BJ (cell line): ENCODE measurements at regions not wholly inside any gene's neighbourhood (a gene's known extent, or its start where the extent isn't known, plus 50 kb on each side); places are given as distances from the start of the nearest gene placed in this dataset.

ENCODE experiments used
- CTCF ChIA-PET: fragments of 350-600 bp; formaldehyde crosslinking; extraction: SDS; loops from one replicate; lab custom pipeline; 2021; ENCODE audit warnings: antibody characterized with exemption, inconsistent platforms; lab: Yijun Ruan, JAX
- POLR2A ChIA-PET: fragments of 300-600 bp; sonication (Branson Sonifier 250); formaldehyde crosslinking; extraction: SDS; loops from one replicate; lab custom pipeline; 2021; ENCODE audit warnings: antibody characterized with exemption; lab: Charles Lee
- DNase-seq: peaks from one replicate; pipeline ENCODE4 v3.0.0-alpha.2; 2011; ENCODE audit warnings: low read depth
- H3K27me3 ChIP-seq: 2 replicates; pipeline ENCODE4 v1.6.0; 2011; ENCODE audit warnings: low read length; ENCODE audit not compliant: control insufficient read depth, insufficient read depth
- H3K36me3 ChIP-seq: 2 replicates; pipeline ENCODE4 v1.5.1; 2011; ENCODE audit warnings: low read length; ENCODE audit not compliant: control insufficient read depth, insufficient read depth
- H3K4me3 ChIP-seq: 2 replicates; pipeline ENCODE4 v1.5.1; 2011; ENCODE audit warnings: low read depth, mild to moderate bottlenecking, control low read depth, low read length
- CTCF ChIP-seq: IDR thresholded peaks from 2 replicates; pipeline ENCODE4 v1.5.1; 2011; ENCODE audit warnings: low read depth, mild to moderate bottlenecking, control low read depth, inconsistent platforms, low read length, moderate library complexity; ENCODE audit not compliant: insufficient read depth

GRCh38 chrX:94813541-94813940 lies 1139.5 kb downstream of the FAM133A start:
- CTCF ChIA-PET: no interaction called here

GRCh38 chrX:94814216-94814615 lies 1140.2 kb downstream of the FAM133A start:
- no peak overlapping the region for H3K4me3 ChIP-seq
- POLR2A ChIA-PET: no interaction called here
- CTCF ChIA-PET: no interaction called here
- no peaks in the 10 kb centered on the region for H3K36me3 ChIP-seq
- no peak for DNase-seq
- TF ChIP-seq CTCF: no peak
- H3K27me3 ChIP-seq: no peaks in the 10 kb centered on the region

More at GRCh38 chrX:94813541-94813940, 1139.5 kb downstream of the FAM133A start:
- H3K4me3 ChIP-seq: no peak overlapping the region
- H3K36me3 ChIP-seq: no peaks in the 10 kb centered on the region
- TF ChIP-seq CTCF: no peak
- H3K27me3 ChIP-seq: no peaks in the 10 kb centered on the region
- POLR2A ChIA-PET: no interaction called here
- no peak for DNase-seq

- Histone ChIP-seq H3K36me3 (no peaks in the 10 kb centered on the region), H3K27me3 (no peaks in the 10 kb centered on the region), H3K4me3 (no peak overlapping the region)
- no peak for DNase-seq
- CTCF ChIA-PET: interaction anchor here (2.0 kb wide), 1 partner anchor 246 kb away, joined by 5 read pairs; no protein-coding TSS in a partner anchor
- POLR2A ChIA-PET: no interaction called here
- TF ChIP-seq CTCF: no peak
These were observed 1156.7 kb downstream of the FAM133A start for GRCh38 chrX:94830717-94831116.

- no peaks in the 10 kb centered on the region for H3K27me3 ChIP-seq
- no peak for DNase-seq
- H3K4me3 ChIP-seq: no peak overlapping the region
- no peaks in the 10 kb centered on the region for H3K36me3 ChIP-seq
- CTCF ChIA-PET: interaction anchor here (2.0 kb wide), 1 partner anchor 245 kb away, joined by 5 read pairs; no protein-coding TSS in a partner anchor
- peak; percentile 21; the same call in 1 of the 2 replicates for TF ChIP-seq CTCF
- POLR2A ChIA-PET: no interaction called here
These were observed 1157.4 kb downstream of the FAM133A start for GRCh38 chrX:94831364-94831763.

GRCh38 chrX:94834226-94834625 lies 1160.2 kb downstream of the FAM133A start:
- CTCF ChIA-PET: no interaction called here
- POLR2A ChIA-PET: no interaction called here
- H3K36me3 ChIP-seq: no peaks in the 10 kb centered on the region
- no peaks in the 10 kb centered on the region for H3K27me3 ChIP-seq
- H3K4me3 ChIP-seq: no peak overlapping the region
- no peak for DNase-seq
- no peak for TF ChIP-seq CTCF
